GM12878 (cell line): ENCODE measurements at regions not wholly inside any gene's neighbourhood (a gene's known extent, or its start where the extent isn't known, plus 50 kb on each side); places are given as distances from the start of the nearest gene placed in this dataset.

Source experiments
- ATAC-seq: fragments of 200-7000 bp; cut with Tn5 transposase; 3 replicates; pipeline ENCODE4 v1.9.1; 2020; ENCODE audit warnings: mild to moderate bottlenecking, moderate library complexity
- BruUV-seq: library from RNA; stranded (reverse); fragments of 400-500 nt; replicated peaks from 2 replicates; lab custom pipeline; 2021; lab: Mats Ljungman, UMichigan
- CTCF ChIA-PET: fragments of 300-600 bp; sonication (Branson Sonifier 250); formaldehyde crosslinking; extraction: SDS; loops from one replicate; lab custom pipeline; 2021; ENCODE audit warnings: inconsistent platforms; lab: Yijun Ruan, JAX
- POLR2A ChIA-PET: fragments of 350-600 bp; formaldehyde crosslinking; extraction: SDS; loops from one replicate; lab custom pipeline; 2021; ENCODE audit warnings: inconsistent platforms; lab: Charles Lee
- RAD21 ChIA-PET: fragments of 300-600 bp; sonication (Branson Sonifier 250); formaldehyde crosslinking; loops from one replicate; lab custom pipeline; 2023; ENCODE audit warnings: antibody characterized with exemption; ENCODE audit not compliant: unreplicated experiment; lab: Charles Lee
- SMC1A ChIA-PET: fragments of 300-600 bp; sonication (Branson Sonifier 250); formaldehyde crosslinking; loops from one replicate; lab custom pipeline; 2023; ENCODE audit not compliant: unreplicated experiment, uncharacterized antibody; lab: Charles Lee
- DNase-seq: peaks from one replicate; pipeline ENCODE4 v3.0.0-alpha.2; 2011; ENCODE audit warnings: low read depth, low spot score
- FAIRE-seq: peaks from 3 replicates; lab custom pipeline; 2011; peaks lifted over from hg19 to GRCh38; lab: Jason Lieb, UNC
- H2AFZ ChIP-seq: 2 replicates; pipeline ENCODE4 v1.6.0; 2011; ENCODE audit warnings: low read depth, low read length, control low read depth; ENCODE audit not compliant: control insufficient read depth
- H3K27ac ChIP-seq: 2 replicates; pipeline ENCODE4 v1.5.1; 2011; ENCODE audit warnings: control low read depth; ENCODE audit not compliant: control insufficient read depth, insufficient read depth
- H3K27me3 ChIP-seq, 2 experiments: replicated peaks in 1 of 2; 2 replicates each; pipeline versions ENCODE4 v1.6.0 to v1.6.1; 2011; ENCODE audit warnings: low read length in 1 of 2; ENCODE audit not compliant: control insufficient read depth in 2 of 2, insufficient read depth in 2 of 2
- H3K36me3 ChIP-seq, 2 experiments: 2 replicates each; pipeline ENCODE4 v1.5.1; 2011; ENCODE audit warnings: low read length in 1 of 2; ENCODE audit not compliant: control insufficient read depth in 2 of 2, insufficient read depth in 2 of 2
- H3K4me1 ChIP-seq: 2 replicates; pipeline ENCODE4 v1.6.1; 2011; ENCODE audit warnings: mild to moderate bottlenecking, low read length, moderate library complexity, mixed read lengths; ENCODE audit not compliant: control insufficient read depth, insufficient read depth
- H3K4me2 ChIP-seq: 2 replicates; pipeline ENCODE4 v1.6.0; 2011; ENCODE audit warnings: control low read depth; ENCODE audit not compliant: control insufficient read depth, insufficient read depth
- H3K4me3 ChIP-seq: fragments of 200-600 bp; sonication (generic); 2 replicates; pipeline ENCODE4 v1.5.1; 2016
- H3K79me2 ChIP-seq: 2 replicates; pipeline ENCODE4 v1.6.0; 2011; ENCODE audit warnings: low read length; ENCODE audit not compliant: control insufficient read depth, insufficient read depth
- H3K9ac ChIP-seq: 2 replicates; pipeline ENCODE4 v1.8.0; 2011; ENCODE audit warnings: low read length, control low read depth, mixed read lengths; ENCODE audit not compliant: control insufficient read depth, insufficient read depth
- H3K9me3 ChIP-seq: replicated peaks from 3 replicates; pipeline ENCODE4 v1.5.1; 2011; ENCODE audit warnings: mild to moderate bottlenecking, low read length; ENCODE audit not compliant: control insufficient read depth, insufficient read depth
- H4K20me1 ChIP-seq: 2 replicates; pipeline ENCODE4 v1.6.0; 2011; ENCODE audit not compliant: control insufficient read depth, insufficient read depth
- CHD2 ChIP-seq: IDR thresholded peaks from 2 replicates; pipeline ENCODE4 v1.6.1; 2011; ENCODE audit warnings: low read depth, low read length, improper control_type of control experiment, borderline replicate concordance
- ETV6 ChIP-seq, 2 experiments: fragments of 450-650 bp in 1 of 2; IDR thresholded peaks in 1 of 2; conservative IDR thresholded peaks in 1 of 2; 2 replicates each; pipeline ENCODE4 v1.6.1; 2014; ENCODE audit warnings: antibody characterized with exemption in 1 of 2, borderline replicate concordance in 1 of 2, low read depth in 1 of 2, mild to moderate bottlenecking in 1 of 2, moderate library complexity in 1 of 2
- KDM1A ChIP-seq: fragments of 200-600 bp; sonication (generic); IDR thresholded peaks from 2 replicates; pipeline ENCODE4 v1.6.1; 2016; ENCODE audit warnings: borderline replicate concordance
- SPI1 ChIP-seq: IDR thresholded peaks from 2 replicates; pipeline ENCODE4 v1.6.1; 2011; ENCODE audit warnings: low read depth, mild to moderate bottlenecking, low read length, moderate library complexity, borderline replicate concordance; ENCODE audit not compliant: insufficient read depth
- TAF1 ChIP-seq: IDR thresholded peaks from 2 replicates; pipeline ENCODE4 v1.6.1; 2011; ENCODE audit warnings: mild to moderate bottlenecking, low read depth, low read length, borderline replicate concordance
- TCF3 ChIP-seq: IDR thresholded peaks from 2 replicates; pipeline ENCODE4 v1.6.1; 2012; ENCODE audit warnings: low read depth, mild to moderate bottlenecking, low read length, borderline replicate concordance; ENCODE audit not compliant: insufficient read depth
- WGBS: methylation state at CpG from one replicate; pipeline ENCODE4 v1.1.6; 2016; ENCODE audit warnings: low lambda C conversion rate; ENCODE audit not compliant: insufficient replicate concordance, insufficient coverage; ENCODE audit errors: missing lambda C conversion rate; 5-methylcytosine and 5-hydroxymethylcytosine counted together
- in situ Hi-C: fragments of 300-500 bp; cut with MboI; formaldehyde crosslinking; loops from 9 replicates; pipeline ENCODE4 v1.14.3; 2018; ENCODE audit warnings: mixed read lengths
- intact Hi-C: fragments of 100-400 bp; cut with micrococcal nuclease; formaldehyde crosslinking; loops from one replicate; pipeline ENCODE4 v1.14.2; 2022; ENCODE audit not compliant: unreplicated experiment
- TF ChIP-seq, protein P1 (sequence below): fragments of 450-650 bp; IDR thresholded peaks from 2 replicates; pipeline ENCODE4 v1.6.1; 2018; ENCODE audit warnings: mild to moderate bottlenecking, low read depth, moderate library complexity; ENCODE audit not compliant: partially characterized antibody

DNA sequence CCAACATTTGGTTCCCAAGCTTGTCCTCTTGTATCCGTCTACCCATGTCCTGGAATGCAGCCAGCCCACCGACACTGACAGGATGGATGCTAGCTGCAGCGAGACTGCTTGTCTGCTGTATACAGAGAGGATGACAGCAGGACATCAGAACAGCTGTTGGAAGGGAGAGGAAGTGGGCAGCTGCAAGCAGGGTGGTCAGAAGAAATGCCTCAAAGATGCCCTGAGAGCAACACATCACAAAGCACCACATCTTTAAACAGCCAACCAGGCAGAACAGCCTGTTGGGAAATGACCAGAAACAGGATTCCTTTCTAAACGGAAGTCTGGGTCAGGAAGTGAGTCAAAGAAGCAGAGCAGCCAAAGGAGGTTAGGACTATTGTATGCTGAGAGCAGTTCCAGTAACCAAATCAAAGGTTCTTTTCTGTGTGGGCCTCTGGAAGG lies 219.1 kb downstream of the NDUFS4 start:
- H3K79me2 ChIP-seq: no peaks in the 10 kb centered on the region
- BruUV-seq: no TSS peak
- CTCF ChIA-PET: no interaction called here
- H3K4me1 ChIP-seq: peaks cover 18% of the 10 kb centered on the region
- ATAC-seq: peak; percentile 60
- H3K36me3 ChIP-seq: no peaks in the 10 kb centered on the region
- H3K9me3 ChIP-seq: no peaks in the 10 kb centered on the region
- intact Hi-C loops: no loop called here
- SMC1A ChIA-PET: interaction anchor here (1.2 kb wide), 1 partner anchor 11 kb away, joined by 5 read pairs; no protein-coding TSS in a partner anchor
- in situ Hi-C loops: no loop called here
- no peak overlapping the region for H3K4me3 ChIP-seq
- POLR2A ChIA-PET: no interaction called here
- no peak overlapping the region for H3K27ac ChIP-seq
- DNase-seq: no peak
- WGBS: 3% methylated on average over 4 of the region's 4 CpGs
- H3K4me2 ChIP-seq: 0 out of 2 replicates have a peak overlapping the region, but pooled peaks have one; percentile 34
- RAD21 ChIA-PET: no interaction called here
- H3K27me3 ChIP-seq: no peaks in the 10 kb centered on the region
- H2AFZ ChIP-seq: peak overlapping the region; percentile 30; the same call in 1 of the 2 replicates
- H3K9ac ChIP-seq: no peak overlapping the region
- H4K20me1 ChIP-seq: no peaks in the 10 kb centered on the region
- peak; percentile 54 for FAIRE-seq
- TF ChIP-seq KDM1A (no peak), ETV6 (conservative IDR thresholded peaks at IDR 0.05 in 1 of 2, IDR thresholded peaks at IDR 0.05 in 1 of 2; ENCODE audit: borderline replicate concordance in 1 of 2, low read depth in 1 of 2) (peak in 1 of 2 experiments; percentile 60; a peak in 2 of 4 replicates), TAF1 (no peak), SPI1 (peak; percentile 29; the same call in 1 of the 2 replicates), TCF3 (peak; percentile 31; the same call in 1 of the 2 replicates), CHD2 (no peak)
- TF ChIP-seq, protein P1, sequence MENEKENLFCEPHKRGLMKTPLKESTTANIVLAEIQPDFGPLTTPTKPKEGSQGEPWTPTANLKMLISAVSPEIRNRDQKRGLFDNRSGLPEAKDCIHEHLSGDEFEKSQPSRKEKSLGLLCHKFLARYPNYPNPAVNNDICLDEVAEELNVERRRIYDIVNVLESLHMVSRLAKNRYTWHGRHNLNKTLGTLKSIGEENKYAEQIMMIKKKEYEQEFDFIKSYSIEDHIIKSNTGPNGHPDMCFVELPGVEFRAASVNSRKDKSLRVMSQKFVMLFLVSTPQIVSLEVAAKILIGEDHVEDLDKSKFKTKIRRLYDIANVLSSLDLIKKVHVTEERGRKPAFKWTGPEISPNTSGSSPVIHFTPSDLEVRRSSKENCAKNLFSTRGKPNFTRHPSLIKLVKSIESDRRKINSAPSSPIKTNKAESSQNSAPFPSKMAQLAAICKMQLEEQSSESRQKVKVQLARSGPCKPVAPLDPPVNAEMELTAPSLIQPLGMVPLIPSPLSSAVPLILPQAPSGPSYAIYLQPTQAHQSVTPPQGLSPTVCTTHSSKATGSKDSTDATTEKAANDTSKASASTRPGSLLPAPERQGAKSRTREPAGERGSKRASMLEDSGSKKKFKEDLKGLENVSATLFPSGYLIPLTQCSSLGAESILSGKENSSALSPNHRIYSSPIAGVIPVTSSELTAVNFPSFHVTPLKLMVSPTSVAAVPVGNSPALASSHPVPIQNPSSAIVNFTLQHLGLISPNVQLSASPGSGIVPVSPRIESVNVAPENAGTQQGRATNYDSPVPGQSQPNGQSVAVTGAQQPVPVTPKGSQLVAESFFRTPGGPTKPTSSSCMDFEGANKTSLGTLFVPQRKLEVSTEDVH: no peak
